DMS153 treated with DMSO at 0.1 percent for 48 hours (cell line): ENCODE measurements at regions not wholly inside any gene's neighbourhood (a gene's known extent, or its start where the extent isn't known, plus 50 kb on each side); places are given as distances from the start of the nearest gene placed in this dataset.

ENCODE experiments used
- DNase-seq: peaks from one replicate; lab custom pipeline; 2025; ENCODE audit not compliant: unreplicated experiment; lab: John Stamatoyannopoulos, UW

DNA sequence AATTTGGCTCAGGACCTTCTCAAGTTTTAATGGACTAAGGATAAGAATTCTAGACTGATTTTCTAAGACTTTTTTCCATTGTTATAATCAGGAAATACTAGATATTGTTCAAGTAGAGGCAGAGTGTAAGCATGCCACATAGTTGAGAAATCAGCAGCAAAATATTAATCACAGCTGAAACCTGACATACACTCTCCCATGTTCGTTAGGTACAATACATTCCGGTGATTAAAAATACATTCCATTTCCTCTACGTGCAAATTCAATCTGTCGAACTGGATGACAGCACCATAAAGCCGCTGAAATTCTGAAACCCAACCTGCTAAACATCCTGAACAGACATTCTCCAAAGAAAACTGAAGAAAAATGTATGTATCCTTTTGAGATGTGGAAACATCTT lies 587.6 kb upstream of the DIPK2B start:
- no peak for DNase-seq

GRCh38 chrX:45784590-45784989 lies 583.9 kb upstream of the DIPK2B start:
- DNase-seq = no peak

GRCh38 chrX:45783002-45783401 lies 582.3 kb upstream of the DIPK2B start:
- no peak for DNase-seq

GRCh38 chrX:45781901-45782553 lies 581.4 kb upstream of the DIPK2B start:
- no peak for DNase-seq

DNA sequence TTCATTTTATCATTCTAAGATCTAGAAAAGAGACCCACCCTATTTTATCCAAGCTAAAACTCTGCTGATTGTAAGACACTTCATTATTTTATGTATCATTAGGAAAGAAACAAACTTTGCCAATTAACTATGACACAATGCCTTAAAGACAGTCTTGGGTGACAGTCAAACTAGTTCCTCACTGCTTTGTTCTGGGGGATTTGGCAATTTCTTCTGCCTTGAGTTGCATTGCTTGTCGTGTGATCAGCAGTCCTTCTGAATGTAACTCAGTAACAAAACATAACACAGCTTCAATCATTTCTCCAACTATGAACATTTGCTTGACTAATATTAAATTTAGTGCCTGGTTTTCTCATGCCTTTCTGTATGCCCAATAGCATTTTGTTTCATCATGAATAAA lies 577.9 kb upstream of the DIPK2B start:
- no peak for DNase-seq

- DNase-seq = no peak
These were observed 576.7 kb upstream of the DIPK2B start for GRCh38 chrX:45777366-45777765.

GRCh38 chrX:45775468-45775867 lies 574.8 kb upstream of the DIPK2B start:
- DNase-seq = no peak

- no peak for DNase-seq
These were observed 574.3 kb upstream of the DIPK2B start for GRCh38 chrX:45774961-45775360.

DNA sequence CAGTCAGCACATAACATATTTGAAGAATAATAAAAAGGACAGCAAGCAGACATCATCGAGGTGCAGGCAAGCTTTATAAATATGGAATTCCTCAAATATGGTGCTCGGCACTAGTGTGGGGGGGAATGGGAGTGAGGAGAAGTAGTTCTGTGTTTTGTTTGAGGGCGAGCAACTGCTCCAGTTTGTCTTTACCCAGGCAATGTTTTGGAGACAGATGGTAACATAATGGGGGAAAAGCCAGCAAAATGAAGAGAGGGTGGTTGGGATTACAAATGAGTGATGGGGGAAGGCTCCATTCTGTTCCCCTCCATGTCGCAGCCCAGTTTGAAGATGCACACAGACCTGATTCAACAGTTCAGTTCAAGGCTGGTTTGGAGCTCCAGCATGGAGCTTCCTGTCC lies 572.9 kb upstream of the DIPK2B start:
- no peak for DNase-seq

DNA sequence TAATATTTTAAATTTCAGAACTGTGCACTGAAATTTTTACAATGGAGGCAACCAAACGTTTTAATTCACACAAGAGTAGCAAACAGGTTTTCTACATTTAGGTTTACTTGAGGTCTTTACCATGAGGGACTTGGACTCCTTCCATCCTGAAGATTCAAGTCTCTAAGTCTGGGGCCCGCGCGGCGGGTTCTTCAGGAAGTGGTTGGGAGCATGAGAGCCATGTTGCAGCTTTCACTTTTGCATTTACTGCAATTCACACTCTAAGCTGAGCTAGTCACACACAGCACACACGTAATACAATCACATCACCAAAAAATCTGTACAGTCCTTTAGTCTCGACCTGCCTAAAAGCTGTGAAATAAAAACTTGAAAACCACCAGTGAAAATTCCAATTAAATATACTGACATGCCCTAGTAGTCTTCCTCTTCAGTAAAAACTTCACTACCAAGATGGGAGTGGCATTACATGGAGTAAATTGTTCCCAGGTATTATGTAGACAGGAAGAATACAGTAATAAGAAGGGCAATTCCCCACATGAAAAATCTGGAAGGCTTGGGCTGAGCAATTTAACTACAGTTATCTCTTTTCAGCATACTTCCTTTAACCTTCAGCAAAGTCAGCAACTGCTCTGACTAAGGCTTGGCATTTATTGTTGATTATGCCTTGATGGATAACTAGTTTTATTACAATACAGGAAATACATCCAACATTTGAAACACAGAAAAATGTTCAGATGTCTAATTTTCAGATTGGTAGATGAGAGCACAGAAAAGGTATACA lies 571.1 kb upstream of the DIPK2B start:
- no peak for DNase-seq

- DNase-seq = no peak
These were observed 570.4 kb upstream of the DIPK2B start for GRCh38 chrX:45771114-45771513.

DNA sequence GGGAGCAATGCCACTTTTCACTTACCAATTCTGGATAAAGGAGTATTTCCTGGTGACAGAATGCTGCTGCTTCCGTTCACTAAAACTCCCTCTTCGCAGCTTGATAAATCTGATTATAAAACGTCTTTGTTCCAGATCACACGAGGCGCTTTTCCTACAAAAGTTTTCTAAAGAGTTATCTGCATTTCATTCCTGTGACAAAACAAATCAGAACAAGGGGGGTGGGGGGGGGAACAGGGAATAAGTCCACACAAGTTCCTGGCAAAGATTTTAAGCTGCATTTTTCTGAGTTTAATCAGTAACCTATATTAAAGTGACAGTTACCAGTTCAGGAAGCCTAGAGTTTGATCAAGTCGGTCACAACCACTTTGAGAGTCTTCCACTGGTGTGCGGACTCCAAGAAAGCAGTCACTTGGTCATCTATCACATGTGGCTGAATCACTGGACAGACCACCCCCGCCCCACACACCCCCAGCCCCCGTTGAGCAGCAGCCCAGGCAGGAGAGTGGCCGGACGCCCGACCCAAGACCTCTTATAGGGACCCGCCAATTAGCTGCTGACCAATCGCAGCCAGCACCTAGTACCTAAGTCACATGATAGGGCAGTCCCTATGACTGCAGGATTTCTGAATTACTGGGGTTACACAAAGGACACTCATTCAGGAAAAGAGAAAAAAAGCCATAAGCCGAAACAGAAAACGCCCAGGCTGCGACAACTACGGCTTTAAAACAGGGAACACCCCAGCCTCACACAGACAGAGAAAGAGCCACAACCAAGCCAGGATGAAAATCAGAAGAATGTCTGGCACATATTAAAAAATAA lies 569.3 kb upstream of the DIPK2B start:
- DNase-seq = no peak

DNA sequence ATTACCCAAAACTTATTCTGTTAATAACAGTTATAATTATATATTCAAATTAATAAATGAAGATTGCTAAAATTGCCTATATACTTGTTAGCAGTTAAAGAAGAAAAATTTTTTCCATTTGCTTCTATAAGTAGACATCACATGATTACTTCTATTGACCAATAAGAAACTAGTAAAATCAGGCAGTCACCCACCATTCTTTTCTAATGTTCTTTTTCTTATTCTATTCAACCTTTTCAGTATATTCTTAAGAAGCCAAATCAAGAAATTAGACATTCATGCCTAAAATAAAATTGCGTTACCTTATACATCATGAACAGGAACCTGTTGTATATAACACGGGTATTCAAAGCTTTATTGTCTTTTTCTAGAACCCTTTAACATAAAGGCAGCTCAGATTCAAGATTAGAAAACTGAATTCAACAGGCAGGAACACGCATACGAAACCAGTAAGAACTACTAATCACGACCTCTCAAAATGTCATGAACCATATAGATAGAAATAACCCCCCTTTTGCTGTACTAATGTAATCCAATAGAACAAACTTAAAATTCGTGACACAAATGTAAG lies 568.1 kb upstream of the DIPK2B start:
- DNase-seq = no peak

- no peak for DNase-seq
These were observed 566.4 kb upstream of the DIPK2B start for GRCh38 chrX:45766981-45767501.

GRCh38 chrX:45765767-45766166 lies 565.1 kb upstream of the DIPK2B start:
- DNase-seq = no peak

GRCh38 chrX:45765281-45765680 lies 564.6 kb upstream of the DIPK2B start:
- no peak for DNase-seq

DNA sequence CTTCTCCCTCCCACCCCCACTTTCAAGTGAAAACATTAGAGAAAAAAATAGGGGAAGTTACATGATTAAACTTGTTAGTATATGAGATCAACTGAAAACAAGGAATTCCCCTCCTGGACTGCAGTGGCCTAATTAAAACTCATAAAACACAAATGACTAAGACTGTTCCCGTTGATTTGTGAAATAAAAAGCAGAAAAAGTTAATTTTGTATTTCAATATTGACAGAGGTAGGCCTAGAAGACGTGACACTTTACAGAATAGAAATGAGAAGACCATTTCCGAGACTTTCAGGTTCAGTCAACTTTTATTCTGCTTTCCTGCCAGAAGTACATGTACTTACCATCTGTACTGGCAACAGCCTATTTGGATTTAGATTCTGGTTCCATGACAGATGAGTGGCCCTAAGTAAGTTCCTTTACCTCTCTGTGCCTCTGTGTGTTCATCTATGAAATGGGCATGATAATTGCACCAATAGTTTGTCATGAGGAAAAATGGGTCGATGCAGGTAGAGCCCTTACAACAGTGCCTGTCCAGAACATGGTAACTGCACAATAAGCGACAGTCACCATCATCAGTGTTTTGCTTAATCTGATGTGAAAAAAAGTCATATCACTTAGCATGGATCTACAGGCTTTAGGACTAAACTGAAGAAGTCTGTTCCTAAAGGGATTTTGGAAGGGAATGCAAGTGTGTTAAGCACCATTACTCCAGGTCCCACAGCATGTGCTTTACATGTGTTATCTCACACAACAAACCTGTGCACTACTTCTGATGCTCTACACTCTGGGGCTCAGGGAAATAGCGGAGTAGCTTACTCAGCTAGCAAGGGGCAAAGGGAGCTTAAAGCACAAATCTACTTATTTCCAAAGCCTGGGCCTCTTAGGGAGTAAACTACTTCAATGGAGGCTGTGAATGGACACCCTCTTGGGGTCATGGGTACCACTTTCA lies 562.3 kb upstream of the DIPK2B start:
- DNase-seq = no peak

GRCh38 chrX:45761920-45762319 lies 561.2 kb upstream of the DIPK2B start:
- DNase-seq = no peak

DNA sequence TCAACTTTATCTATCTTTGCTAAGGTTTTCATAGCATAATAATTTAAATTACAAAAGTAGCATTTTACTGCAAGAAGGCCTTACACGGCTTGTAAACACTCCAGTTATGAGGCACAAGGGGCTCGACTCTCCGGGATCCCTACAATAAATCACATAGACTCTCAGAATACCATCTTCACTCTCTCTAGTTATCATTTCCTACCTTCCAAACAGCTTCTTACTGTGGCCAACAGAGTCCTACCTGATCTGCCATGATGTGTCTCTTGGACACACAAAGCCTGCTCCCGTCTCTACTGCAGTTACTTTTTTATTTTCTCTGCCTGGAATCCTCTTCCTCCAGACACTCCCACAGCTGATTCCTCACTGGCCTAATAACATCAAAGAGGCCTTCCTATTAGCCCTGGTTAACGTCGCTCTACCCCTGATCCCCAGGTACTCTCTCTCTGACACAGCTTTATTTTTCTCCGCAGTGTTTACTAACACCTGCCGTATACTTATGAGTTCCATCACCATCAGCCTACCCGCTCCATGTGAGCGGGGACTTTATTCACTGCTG lies 559.6 kb upstream of the DIPK2B start:
- no peak for DNase-seq
